ENCODE measurements at regions not wholly inside any gene's neighbourhood (a gene's known extent, or its start where the extent isn't known, plus 50 kb on each side); places are given as distances from the start of the nearest gene placed in this dataset.
"Not testable (repeated sequence)": the region's sequence is repeated elsewhere in the genome, so short reads cannot be mapped to it uniquely, and the experiment has no call there.

DNA sequence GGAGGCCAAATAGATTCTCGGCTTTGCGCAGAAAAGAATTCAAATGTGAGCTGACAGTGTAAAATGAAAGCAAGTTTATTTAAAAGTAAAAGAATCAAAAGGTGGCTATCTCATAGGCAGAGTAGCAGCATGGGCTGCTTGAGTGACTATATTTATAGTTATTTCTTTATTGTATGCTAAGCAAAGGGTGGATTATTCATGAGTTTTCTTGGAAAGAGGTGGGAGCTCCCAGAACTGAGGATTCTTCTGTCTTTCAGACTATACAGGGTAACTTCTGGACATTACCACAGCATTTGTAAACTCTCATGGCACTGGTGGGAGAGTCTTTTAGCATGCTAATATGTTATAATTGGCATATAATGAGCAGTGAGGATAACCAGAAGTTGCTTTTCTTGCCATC is 659.9 kb downstream of the RWDD3 start:
- intact Hi-C loops (cut with DNase I): no loop called here
- DNase-seq (no peak), ATAC-seq (ENCODE audit: poor library complexity) (no peak)

GRCh38 chr1:95903060-95903459 is 669.0 kb downstream of the RWDD3 start:
- DNase-seq (no peak), ATAC-seq (ENCODE audit: poor library complexity) (no peak)
- intact Hi-C loops (cut with DNase I): no loop called here

DNA sequence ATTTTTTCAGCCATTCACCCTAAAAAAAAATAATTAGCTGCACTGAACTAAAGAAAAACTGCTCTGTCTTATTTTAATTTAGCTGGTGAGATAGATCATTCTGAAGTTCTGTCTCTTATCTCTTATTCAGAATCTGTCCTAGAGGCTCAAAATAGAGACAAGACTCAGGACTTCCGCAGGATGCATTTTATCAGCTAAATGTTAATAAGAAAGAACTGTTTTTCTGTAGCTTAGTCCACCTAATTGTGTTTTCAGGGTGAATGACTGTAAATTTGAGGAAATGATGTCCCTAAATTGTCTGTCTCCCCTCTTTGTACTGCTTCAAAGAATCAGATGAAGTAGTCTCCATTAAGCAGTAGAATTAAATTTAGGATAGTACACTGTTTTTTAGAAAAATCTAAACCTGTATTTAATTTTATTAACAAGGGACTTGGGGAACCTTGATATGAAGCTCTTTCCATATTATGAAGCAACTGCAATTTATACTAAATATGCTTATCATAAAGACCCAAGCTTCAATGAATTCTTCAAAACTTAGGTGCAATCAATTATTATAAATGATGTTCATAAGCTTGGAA is 671.9 kb downstream of the RWDD3 start:
- ATAC-seq (ENCODE audit: poor library complexity) (no peak), DNase-seq (no peak)
- intact Hi-C loops (cut with DNase I): no loop called here

DNA sequence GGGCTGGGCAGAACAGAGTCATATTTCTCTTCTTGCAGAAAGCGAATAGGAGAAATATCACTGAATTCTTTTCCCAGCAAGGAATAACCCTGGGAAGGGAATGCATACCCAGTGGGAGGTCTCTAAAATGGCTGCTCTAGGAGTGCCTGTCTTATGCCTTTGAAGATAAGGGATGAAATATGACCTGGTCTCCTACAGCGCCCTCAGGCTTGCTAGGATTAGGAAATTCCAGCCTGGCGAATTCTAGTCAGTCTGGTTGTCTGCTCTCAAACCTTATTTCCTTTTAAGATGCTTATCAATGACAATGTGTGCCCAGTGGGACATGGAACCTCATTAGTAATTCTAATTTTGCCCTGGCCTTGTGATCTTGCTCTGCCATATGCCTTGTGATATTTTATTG is 677.7 kb downstream of the RWDD3 start:
- intact Hi-C loops (cut with DNase I); DNase-seq; ATAC-seq (ENCODE audit: poor library complexity): not testable (repeated sequence)

DNA sequence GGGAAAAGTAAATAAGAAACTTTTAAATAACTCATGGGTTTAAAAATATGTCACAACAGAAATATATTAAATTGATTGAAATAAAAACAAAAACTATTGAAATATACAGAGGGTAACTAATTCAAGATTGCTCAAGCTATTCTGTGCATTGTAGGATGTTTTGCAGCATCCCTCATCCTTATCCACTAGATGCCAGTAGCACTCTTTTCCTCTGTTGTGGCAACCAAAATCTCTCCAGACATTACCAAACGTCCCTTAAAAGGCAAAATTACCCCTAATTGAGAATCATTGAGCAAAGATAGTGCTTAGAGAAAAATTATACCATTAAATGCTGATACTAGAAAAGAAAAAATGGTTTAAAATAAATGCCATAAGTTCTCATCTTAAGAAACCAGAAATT is 682.6 kb downstream of the RWDD3 start:
- DNase-seq: no peak
- intact Hi-C loops (cut with DNase I): no loop called here
- ATAC-seq (ENCODE audit: poor library complexity): no peak

DNA sequence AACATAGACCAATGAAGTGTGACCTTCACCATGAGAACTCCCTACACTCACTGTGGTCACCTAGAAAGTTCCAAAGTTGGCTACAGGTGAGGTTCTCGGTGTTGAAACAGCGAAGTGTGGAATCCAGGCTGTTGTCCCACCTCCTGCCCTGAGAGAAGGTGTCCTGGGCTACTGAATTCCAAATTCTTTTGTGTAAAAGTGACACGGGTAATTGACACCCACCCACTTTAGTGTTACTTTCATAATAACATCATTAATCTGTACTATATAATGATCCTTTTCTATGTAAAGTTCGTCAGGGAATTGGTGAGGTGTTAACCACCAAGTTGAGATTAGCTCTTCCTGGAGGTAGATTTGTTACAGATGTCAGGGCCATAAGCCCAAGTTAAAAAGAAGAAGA is 690.7 kb downstream of the RWDD3 start:
- no peak for ATAC-seq (ENCODE audit: poor library complexity)
- DNase-seq: no peak
- intact Hi-C loops (cut with DNase I): no loop called here

DNA sequence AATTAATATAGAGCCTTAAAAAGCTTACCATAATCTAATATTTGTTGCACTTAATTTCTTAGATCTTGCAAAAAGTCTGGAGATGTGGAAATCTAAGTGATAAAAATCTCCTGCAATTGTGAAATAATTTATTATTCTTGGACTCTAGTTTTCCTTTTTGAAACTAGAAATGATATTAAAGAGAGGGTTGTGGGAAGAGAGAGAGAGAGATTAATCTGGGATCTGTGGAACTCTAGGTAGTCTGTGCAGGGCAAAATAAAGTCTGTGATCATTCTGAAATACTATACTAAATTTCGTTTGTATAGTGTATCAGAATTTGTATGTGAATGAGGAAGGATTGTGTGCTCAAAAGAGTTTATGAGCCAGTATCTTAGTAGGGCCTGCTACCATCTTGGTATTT is 692.3 kb downstream of the RWDD3 start:
- intact Hi-C loops (cut with DNase I): no loop called here
- DNase-seq (no peak), ATAC-seq (ENCODE audit: poor library complexity) (peak; percentile 39)

GRCh38 chr1:95927061-95927460 is 693.1 kb downstream of the RWDD3 start:
- intact Hi-C loops (cut with DNase I): no loop called here
- DNase-seq: no peak
- ATAC-seq (ENCODE audit: poor library complexity): no peak

DNA sequence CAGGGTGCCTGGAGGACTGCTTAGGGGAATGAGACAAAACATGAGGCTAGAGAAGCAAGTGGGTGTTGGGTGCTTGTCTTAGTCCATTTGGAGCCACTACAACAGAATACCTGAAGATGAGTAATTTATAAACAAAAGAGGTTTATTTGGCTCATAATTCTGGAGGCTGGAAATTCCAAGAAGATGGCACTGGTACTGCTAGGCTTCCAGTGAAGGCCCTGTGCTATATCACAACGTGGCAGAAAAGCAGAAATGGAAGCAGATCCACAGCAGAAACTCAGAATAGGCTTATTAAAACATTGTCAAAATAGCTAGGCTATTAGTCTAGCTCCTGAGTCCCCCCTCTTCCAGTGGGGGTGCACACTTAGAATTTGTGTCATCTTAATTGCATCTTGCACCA is 701.7 kb downstream of the RWDD3 start:
- intact Hi-C loops (cut with DNase I): no loop called here
- DNase-seq (no peak), ATAC-seq (ENCODE audit: poor library complexity) (no peak)

DNA sequence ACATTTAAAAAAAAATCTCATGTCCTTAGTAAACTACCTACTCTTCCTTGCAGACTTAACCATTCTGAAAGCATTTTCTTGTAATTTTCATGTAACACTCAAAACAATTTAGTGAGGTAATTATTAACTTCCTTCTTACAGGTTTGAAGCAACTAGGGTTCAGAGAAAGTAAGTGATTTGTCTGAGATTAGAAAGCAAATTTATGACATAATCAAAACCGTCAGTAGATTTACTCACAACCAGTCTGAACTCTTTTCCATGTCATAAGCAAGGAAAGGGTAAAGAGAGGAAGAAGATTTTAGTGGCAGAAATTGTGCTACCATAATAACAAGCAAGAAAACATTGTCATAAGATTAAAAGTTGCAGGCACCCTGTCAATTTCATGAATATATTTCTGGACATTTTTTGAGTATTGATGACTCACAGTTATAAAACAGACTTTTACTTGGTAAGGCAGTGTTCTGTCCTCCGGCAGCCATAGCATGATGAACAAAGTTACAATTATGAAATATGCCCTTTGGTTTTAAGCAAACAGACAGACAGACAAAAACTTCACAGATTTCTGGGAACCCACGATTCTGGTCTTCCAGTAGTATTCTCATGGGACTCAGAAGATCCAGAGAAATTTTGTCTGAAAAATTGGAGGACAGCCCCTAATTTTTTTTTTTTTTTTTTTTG is 707.2 kb downstream of the RWDD3 start:
- DNase-seq (no peak), ATAC-seq (ENCODE audit: poor library complexity) (no peak)
- intact Hi-C loops (cut with DNase I): no loop called here

- intact Hi-C loops (cut with DNase I): no loop called here
These were observed 714.0 kb downstream of the RWDD3 start for GRCh38 chr1:95948023-95948422.

DNA sequence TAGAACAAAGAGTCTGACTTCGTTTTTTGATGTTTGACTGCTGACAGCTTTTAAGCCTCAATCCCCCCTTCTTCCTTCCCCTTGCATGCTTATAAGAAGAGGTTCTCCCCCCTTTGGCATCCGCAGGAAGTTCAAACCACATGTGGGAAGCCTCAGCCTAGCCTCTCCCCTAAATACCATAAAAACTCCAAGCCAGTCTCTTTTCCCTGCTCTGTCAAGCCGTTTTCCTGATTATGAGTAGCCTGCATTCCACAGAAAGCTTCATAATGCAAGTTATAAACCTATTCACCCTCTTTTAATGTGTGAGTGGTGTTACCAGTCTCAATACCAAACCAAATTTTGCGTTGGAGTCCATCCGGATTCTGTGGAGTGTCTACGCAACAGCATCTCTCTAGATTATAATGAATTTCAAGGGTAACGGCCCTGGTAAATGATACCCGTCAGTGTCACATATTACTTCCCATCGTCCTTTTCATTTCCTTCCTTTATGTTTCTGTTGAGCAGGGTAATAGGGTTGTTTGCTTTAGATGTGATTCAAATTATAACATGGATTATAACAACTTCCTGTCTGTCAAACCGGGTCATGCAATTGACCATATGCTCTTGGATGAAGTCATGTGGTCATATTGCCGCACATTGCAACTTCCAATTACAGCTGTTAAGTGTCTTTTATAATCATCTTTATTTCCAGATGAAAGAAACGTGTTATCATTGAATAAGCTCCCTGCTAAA is 717.5 kb downstream of the RWDD3 start:
- intact Hi-C loops (cut with DNase I): no loop called here
- DNase-seq: no peak
- no peak for ATAC-seq (ENCODE audit: poor library complexity)

More at GRCh38 chr1:95948023-95948422, 714.0 kb downstream of the RWDD3 start:
- no peak for ATAC-seq (ENCODE audit: poor library complexity)
- no peak for DNase-seq

DNA sequence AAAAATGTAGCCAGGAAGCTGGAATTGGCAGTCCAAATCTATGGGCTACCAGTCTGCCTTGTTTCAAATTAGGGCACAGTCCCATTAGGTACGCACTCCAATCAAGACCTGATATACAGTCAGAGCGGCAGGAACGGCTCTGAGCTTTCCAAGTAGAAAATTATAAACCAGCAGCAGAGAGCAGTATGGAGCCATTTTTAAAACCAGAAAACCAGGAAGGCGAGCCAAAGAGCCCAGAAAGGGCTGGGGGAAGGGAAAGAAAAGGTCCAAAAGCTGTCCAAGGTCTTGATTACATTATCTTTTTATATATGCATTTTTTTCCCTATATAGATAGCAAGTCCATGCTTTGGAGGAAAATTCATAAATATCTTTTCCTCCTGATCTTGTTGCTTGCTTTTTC is 719.0 kb downstream of the RWDD3 start:
- intact Hi-C loops (cut with DNase I): no loop called here
- ATAC-seq (ENCODE audit: poor library complexity) (peak; percentile 48), DNase-seq (no peak)

GRCh38 chr1:95954585-95954984 is 720.6 kb downstream of the RWDD3 start:
- ATAC-seq (ENCODE audit: poor library complexity) (no peak), DNase-seq (no peak)
- intact Hi-C loops (cut with DNase I): no loop called here

GRCh38 chr1:95956215-95956614 is 722.2 kb downstream of the RWDD3 start:
- no peak for DNase-seq
- no peak for ATAC-seq (ENCODE audit: poor library complexity)
- intact Hi-C loops (cut with DNase I): no loop called here

DNA sequence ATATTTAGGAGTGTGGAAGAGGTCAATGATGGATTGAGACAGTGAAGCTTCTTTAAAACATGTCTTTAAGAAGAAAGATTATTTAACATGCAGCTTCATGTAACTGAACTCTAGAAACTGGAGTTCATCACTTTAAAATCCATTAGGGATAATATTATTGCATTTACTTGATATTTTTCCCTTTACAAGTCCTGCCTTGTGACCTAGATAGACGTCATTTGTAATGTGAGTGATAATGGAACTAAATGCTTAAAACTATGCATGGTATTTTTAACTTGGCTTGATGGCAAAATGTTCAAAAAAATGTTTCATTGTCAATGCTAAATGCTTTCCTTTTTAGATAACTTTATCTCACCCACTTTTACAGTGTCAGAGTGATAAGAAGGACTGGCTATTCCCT is 723.7 kb downstream of the RWDD3 start:
- intact Hi-C loops (cut with DNase I): no loop called here
- DNase-seq (no peak), ATAC-seq (ENCODE audit: poor library complexity) (no peak)

DNA sequence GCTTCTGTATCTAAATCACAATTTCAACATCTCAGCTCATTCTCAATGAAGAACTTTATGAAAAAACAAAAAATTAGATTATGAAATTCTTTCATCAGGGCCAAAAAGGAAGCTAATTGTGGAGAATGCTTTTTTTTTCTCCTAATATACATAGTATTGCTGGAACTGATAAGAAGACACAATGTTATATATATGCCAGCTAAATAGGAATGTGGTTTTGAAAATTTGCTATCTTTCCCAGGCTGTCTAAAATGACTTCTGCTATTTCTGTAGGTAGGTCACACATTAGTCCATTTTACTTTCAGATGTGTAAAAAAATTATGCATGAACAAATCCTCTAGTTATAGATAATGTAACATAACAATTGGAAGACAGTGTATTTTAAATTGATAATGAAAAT is 732.9 kb downstream of the RWDD3 start:
- ATAC-seq (ENCODE audit: poor library complexity): no peak
- no peak for DNase-seq
- intact Hi-C loops (cut with DNase I): no loop called here

GRCh38 chr1:95974586-95974985 is 740.6 kb downstream of the RWDD3 start:
- no peak for ATAC-seq (ENCODE audit: poor library complexity)
- intact Hi-C loops (cut with DNase I): no loop called here
- no peak for DNase-seq

- intact Hi-C loops (cut with DNase I): no loop called here
- ATAC-seq (ENCODE audit: poor library complexity): no peak
- no peak for DNase-seq
These were observed 738.9 kb upstream of the PTBP2 start for GRCh38 chr1:95982711-95983110.

- no peak for ATAC-seq (ENCODE audit: poor library complexity)
- no peak for DNase-seq
- intact Hi-C loops (cut with DNase I): no loop called here
These were observed 737.8 kb upstream of the PTBP2 start for GRCh38 chr1:95983831-95984230.
